Breast epithelium (tissue), 4 donors: ENCODE measurements at regions not wholly inside any gene's neighbourhood (a gene's known extent, or its start where the extent isn't known, plus 50 kb on each side); places are given as distances from the start of the nearest gene placed in this dataset.

Experiments
- DNase-seq, 2 donors: peaks; one replicate each; pipeline ENCODE4 v3.0.0-alpha.2; 2019; ENCODE audit warnings: low spot score in 2 of 2
- H3K27ac ChIP-seq, 2 donors: fragments of 200-600 bp; sonication (generic) in 1 of 2; one replicate each; pipeline ENCODE4 v1.5.1; 2016 to 2019; ENCODE audit warnings: mild to moderate bottlenecking in 1 of 2
- H3K27me3 ChIP-seq, 2 donors: fragments of 200-600 bp; sonication (generic) in 1 of 2; one replicate each; pipeline versions ENCODE4 v1.5.1 to v1.6.0; 2017 to 2019; ENCODE audit warnings: control low read depth in 1 of 2, mild to moderate bottlenecking in 1 of 2
- H3K36me3 ChIP-seq: fragments of 200-600 bp; one replicate; pipeline ENCODE4 v1.5.1; 2019
- H3K4me1 ChIP-seq, 2 donors: fragments of 200-600 bp; sonication (generic); one replicate each; pipeline ENCODE4 v1.5.1; 2016 to 2019; ENCODE audit warnings: control low read depth in 1 of 2
- H3K4me3 ChIP-seq, 3 donors: fragments of 200-600 bp; sonication (generic); 1 replicate in 2 of 3; 2 replicates in 1 of 3; pipeline ENCODE4 v1.5.1; 2016 to 2019; ENCODE audit warnings: mild to moderate bottlenecking in 3 of 3, moderate library complexity in 2 of 3
- H3K9me3 ChIP-seq, 2 donors: fragments of 200-600 bp; sonication (generic) in 1 of 2; one replicate each; pipeline ENCODE4 v1.5.1; 2016 to 2019; ENCODE audit warnings: control low read depth in 1 of 2
- POLR2A ChIP-seq: fragments of 450-650 bp; IDR thresholded peaks from one replicate; pipeline ENCODE4 v1.6.1; 2016; ENCODE audit warnings: antibody characterized with exemption, mild to moderate bottlenecking, moderate library complexity
- POLR2AphosphoS5 ChIP-seq, 3 donors: sonication (generic); formaldehyde crosslinking; IDR thresholded peaks; one replicate each; pipeline ENCODE4 v1.6.1; 2017; ENCODE audit warnings: antibody characterized with exemption in 3 of 3
- intact Hi-C: fragments of 100-400 bp; cut with DNase I; formaldehyde crosslinking; loops from one replicate; pipeline ENCODE4 v1.15.1; 2023; ENCODE audit warnings: low total_unique reads
- TF ChIP-seq, protein P1 (sequence below), 3 donors: fragments of 450-650 bp; IDR thresholded peaks; one replicate each; pipeline ENCODE4 v1.5.1; 2016 to 2017; ENCODE audit warnings: antibody characterized with exemption in 3 of 3, mild to moderate bottlenecking in 3 of 3, moderate library complexity in 3 of 3

DNA sequence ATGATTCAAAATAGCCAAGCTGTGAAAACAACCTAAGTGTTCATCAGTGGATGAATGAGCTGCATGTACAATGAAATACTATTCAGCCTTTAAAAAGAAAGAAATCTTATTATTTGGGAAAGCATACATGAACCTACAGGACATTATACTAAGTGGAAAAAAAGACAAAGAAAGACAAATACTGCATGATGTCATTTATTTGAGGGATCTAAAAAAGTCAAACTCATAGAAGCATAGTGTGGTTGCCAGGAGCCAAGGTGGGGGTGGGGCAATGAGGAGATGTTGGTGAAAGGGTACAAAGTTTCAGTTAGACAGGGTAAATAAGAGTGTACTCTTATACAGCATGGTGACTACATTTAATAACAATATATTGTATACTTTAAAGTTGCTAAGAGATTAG, 261.5 kb downstream of the PARP8 start:
- no peak for DNase-seq
- H3K4me3 ChIP-seq: no peak overlapping the region
- no peaks in the 10 kb centered on the region for H3K36me3 ChIP-seq
- no peaks in the 10 kb centered on the region for H3K9me3 ChIP-seq
- TF ChIP-seq POLR2AphosphoS5 (IDR thresholded peaks at IDR 0.05): no peak
- no peak for TF ChIP-seq POLR2A
- TF ChIP-seq, protein P1, sequence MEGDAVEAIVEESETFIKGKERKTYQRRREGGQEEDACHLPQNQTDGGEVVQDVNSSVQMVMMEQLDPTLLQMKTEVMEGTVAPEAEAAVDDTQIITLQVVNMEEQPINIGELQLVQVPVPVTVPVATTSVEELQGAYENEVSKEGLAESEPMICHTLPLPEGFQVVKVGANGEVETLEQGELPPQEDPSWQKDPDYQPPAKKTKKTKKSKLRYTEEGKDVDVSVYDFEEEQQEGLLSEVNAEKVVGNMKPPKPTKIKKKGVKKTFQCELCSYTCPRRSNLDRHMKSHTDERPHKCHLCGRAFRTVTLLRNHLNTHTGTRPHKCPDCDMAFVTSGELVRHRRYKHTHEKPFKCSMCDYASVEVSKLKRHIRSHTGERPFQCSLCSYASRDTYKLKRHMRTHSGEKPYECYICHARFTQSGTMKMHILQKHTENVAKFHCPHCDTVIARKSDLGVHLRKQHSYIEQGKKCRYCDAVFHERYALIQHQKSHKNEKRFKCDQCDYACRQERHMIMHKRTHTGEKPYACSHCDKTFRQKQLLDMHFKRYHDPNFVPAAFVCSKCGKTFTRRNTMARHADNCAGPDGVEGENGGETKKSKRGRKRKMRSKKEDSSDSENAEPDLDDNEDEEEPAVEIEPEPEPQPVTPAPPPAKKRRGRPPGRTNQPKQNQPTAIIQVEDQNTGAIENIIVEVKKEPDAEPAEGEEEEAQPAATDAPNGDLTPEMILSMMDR (IDR thresholded peaks at IDR 0.05): no peak
- no peak overlapping the region for H3K27ac ChIP-seq
- no peaks in the 10 kb centered on the region for H3K4me1 ChIP-seq
- H3K27me3 ChIP-seq: no peaks in the 10 kb centered on the region
- intact Hi-C loops: no loop called here

GRCh38 chr5:50929174-50929573, 262.7 kb downstream of the PARP8 start:
- Histone ChIP-seq H3K4me3 (no peak overlapping the region), H3K4me1 (no peaks in the 10 kb centered on the region), H3K9me3 (no peaks in the 10 kb centered on the region), H3K36me3 (no peaks in the 10 kb centered on the region), H3K27me3 (no peaks in the 10 kb centered on the region), H3K27ac (no peak overlapping the region)
- TF ChIP-seq POLR2AphosphoS5 (IDR thresholded peaks at IDR 0.05): no peak
- TF ChIP-seq POLR2A: no peak
- TF ChIP-seq, protein P1 (IDR thresholded peaks at IDR 0.05): no peak
- no peak for DNase-seq
- intact Hi-C loops: no loop called here

GRCh38 chr5:50934343-50934742, 267.9 kb downstream of the PARP8 start:
- intact Hi-C loops: loop anchor here (2.0 kb wide), 1 partner anchor 38 kb away; no protein-coding TSS in a partner anchor
- Histone ChIP-seq H3K4me3 (no peak overlapping the region), H3K9me3 (no peaks in the 10 kb centered on the region), H3K4me1 (no peaks in the 10 kb centered on the region), H3K27me3 (no peaks in the 10 kb centered on the region), H3K36me3 (no peaks in the 10 kb centered on the region), H3K27ac (no peak overlapping the region)
- DNase-seq: no peak
- TF ChIP-seq POLR2A: no peak
- no peak for TF ChIP-seq POLR2AphosphoS5 (IDR thresholded peaks at IDR 0.05)
- TF ChIP-seq, protein P1 (IDR thresholded peaks at IDR 0.05): no peak

DNA sequence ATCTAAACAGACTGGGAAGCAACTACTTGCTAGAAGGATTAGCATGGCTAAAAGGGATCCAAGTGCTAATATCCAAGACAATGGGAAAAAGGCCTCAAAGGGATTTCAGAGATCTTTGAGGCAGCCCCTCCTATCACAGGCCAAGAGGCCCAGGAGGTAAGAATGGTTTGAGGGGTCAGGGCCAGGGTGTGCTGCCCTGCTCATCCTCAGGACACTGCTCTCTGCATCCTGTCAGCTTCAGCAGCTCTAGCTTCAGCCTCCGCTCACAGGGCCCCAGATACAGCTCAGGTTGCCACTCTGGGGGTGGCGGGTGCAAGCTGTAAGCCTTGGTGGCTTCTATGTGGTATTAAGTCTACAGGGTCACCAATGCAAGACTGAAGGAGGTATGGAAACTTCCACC, 278.7 kb downstream of the PARP8 start:
- DNase-seq: no peak
- Histone ChIP-seq H3K27ac (no peak overlapping the region), H3K9me3 (peaks cover 9 to 10% of the 10 kb centered on the region in 2 donors), H3K27me3 (no peaks in the 10 kb centered on the region), H3K4me1 (no peaks in the 10 kb centered on the region), H3K4me3 (no peak overlapping the region), H3K36me3 (no peaks in the 10 kb centered on the region)
- intact Hi-C loops: no loop called here
- TF ChIP-seq POLR2AphosphoS5 (IDR thresholded peaks at IDR 0.05): no peak
- TF ChIP-seq, protein P1 (IDR thresholded peaks at IDR 0.05): no peak
- TF ChIP-seq POLR2A: no peak

GRCh38 chr5:50947906-50948683, 281.7 kb downstream of the PARP8 start:
- TF ChIP-seq, protein P1 (IDR thresholded peaks at IDR 0.05): no peak
- TF ChIP-seq POLR2AphosphoS5 (IDR thresholded peaks at IDR 0.05) (no peak), POLR2A (no peak)
- no peaks in the 10 kb centered on the region for H3K4me1 ChIP-seq
- H3K9me3 ChIP-seq: peaks cover 4 to 10% of the 10 kb centered on the region in 2 donors
- intact Hi-C loops: no loop called here
- H3K27me3 ChIP-seq: no peaks in the 10 kb centered on the region
- no peak overlapping the region for H3K27ac ChIP-seq
- no peak overlapping the region for H3K4me3 ChIP-seq
- H3K36me3 ChIP-seq: no peaks in the 10 kb centered on the region
- no peak for DNase-seq
